WTC11 (cell line): ENCODE measurements at regions not wholly inside any gene's neighbourhood (a gene's known extent, or its start where the extent isn't known, plus 50 kb on each side); places are given as distances from the start of the nearest gene placed in this dataset.

Source experiments
- ATAC-seq: fragments of 200-7000 bp; cut with Tn5 transposase; 2 replicates; pipeline ENCODE4 v1.10.0; 2021; ENCODE audit warnings: mild to moderate bottlenecking, moderate library complexity
- CTCF ChIA-PET: fragments of 300-600 bp; sonication (Branson Sonifier 250); formaldehyde crosslinking; loops from one replicate; lab custom pipeline; 2021; ENCODE audit warnings: antibody characterized with exemption; lab: Charles Lee
- POLR2A ChIA-PET: fragments of 350-600 bp; sonication (Branson Sonifier 250); formaldehyde crosslinking; loops from one replicate; lab custom pipeline; 2021; ENCODE audit warnings: antibody characterized with exemption; lab: Charles Lee
- DNase-seq: peaks from one replicate; pipeline ENCODE4 v3.0.0; 2021; ENCODE audit warnings: low spot score
- H3K27ac Mint-ChIP-seq: 2 replicates; pipeline ENCODE4 v1.8.0; 2021; ENCODE audit warnings: mixed read lengths
- H3K27me3 Mint-ChIP-seq: 2 replicates; pipeline ENCODE4 v1.8.0; 2021; ENCODE audit warnings: low read depth, mild to moderate bottlenecking, moderate library complexity, mixed read lengths
- H3K36me3 Mint-ChIP-seq: 2 replicates; pipeline ENCODE4 v1.8.0; 2021; ENCODE audit warnings: mixed read lengths
- H3K4me1 Mint-ChIP-seq: 2 replicates; pipeline ENCODE4 v1.8.0; 2022; ENCODE audit warnings: mixed read lengths
- H3K4me3 Mint-ChIP-seq: 2 replicates; pipeline ENCODE4 v1.8.0; 2021; ENCODE audit warnings: mild to moderate bottlenecking, moderate library complexity, mixed read lengths
- H3K9me3 Mint-ChIP-seq: 2 replicates; pipeline ENCODE4 v1.8.0; 2021; ENCODE audit warnings: mixed read lengths
- FOXK1 ChIP-seq: sonication (generic); formaldehyde crosslinking; IDR thresholded peaks from 2 replicates; pipeline ENCODE4 v1.8.0; 2022; ENCODE audit warnings: mild to moderate bottlenecking, moderate library complexity, missing genetic modification reagents
- GRHL2 ChIP-seq: fragments of 250-450 bp; sonication (Bioruptor Pico); IDR thresholded peaks from 2 replicates; pipeline ENCODE4 v1.8.0; 2022; ENCODE audit warnings: mild to moderate bottlenecking, moderate library complexity; ENCODE audit not compliant: insufficient replicate concordance, severe bottlenecking
- GTF2I ChIP-seq: fragments of 250-450 bp; sonication (Bioruptor Pico); conservative IDR thresholded peaks from 2 replicates; pipeline ENCODE4 v1.4.0; 2021; ENCODE audit warnings: mild to moderate bottlenecking
- NFATC4 ChIP-seq: fragments of 250-450 bp; sonication (Bioruptor Pico); IDR thresholded peaks from 2 replicates; pipeline ENCODE4 v1.9.0; 2021; ENCODE audit warnings: mild to moderate bottlenecking
- NR2C2 ChIP-seq: sonication (generic); formaldehyde crosslinking; IDR thresholded peaks from 2 replicates; pipeline ENCODE4 v1.8.0; 2022; ENCODE audit warnings: mild to moderate bottlenecking, missing genetic modification reagents
- OVOL2 ChIP-seq: fragments of 250-450 bp; sonication (Bioruptor Pico); IDR thresholded peaks from 2 replicates; pipeline ENCODE4 v1.9.0; 2021; ENCODE audit warnings: mild to moderate bottlenecking, borderline replicate concordance
- PRRX2 ChIP-seq: fragments of 250-450 bp; sonication (Bioruptor Pico); IDR thresholded peaks from 2 replicates; pipeline ENCODE4 v1.8.0; 2021; ENCODE audit warnings: mild to moderate bottlenecking
- SMAD4 ChIP-seq: sonication (generic); formaldehyde crosslinking; IDR thresholded peaks from 2 replicates; pipeline ENCODE4 v1.8.0; 2022; ENCODE audit warnings: mild to moderate bottlenecking, missing genetic modification reagents
- TCF7 ChIP-seq: sonication (generic); formaldehyde crosslinking; IDR thresholded peaks from 2 replicates; pipeline ENCODE4 v1.8.0; 2022; ENCODE audit warnings: mild to moderate bottlenecking, low read depth, missing genetic modification reagents, moderate library complexity
- TEAD4 ChIP-seq: sonication (generic); formaldehyde crosslinking; IDR thresholded peaks from 2 replicates; pipeline ENCODE4 v1.8.0; 2022; ENCODE audit warnings: mild to moderate bottlenecking, missing genetic modification reagents
- ZNF263 ChIP-seq: sonication (generic); formaldehyde crosslinking; IDR thresholded peaks from 2 replicates; pipeline ENCODE4 v1.8.1; 2022; ENCODE audit warnings: low read depth, mild to moderate bottlenecking, moderate library complexity, missing genetic modification reagents
- ZNF317 ChIP-seq: sonication (generic); formaldehyde crosslinking; IDR thresholded peaks from 2 replicates; pipeline ENCODE4 v1.8.1; 2023; ENCODE audit warnings: low read depth, mild to moderate bottlenecking, moderate library complexity, missing genetic modification reagents, borderline replicate concordance
- ZNF396 ChIP-seq: fragments of 250-450 bp; sonication (Bioruptor Pico); IDR thresholded peaks from 2 replicates; pipeline ENCODE4 v1.8.0; 2021; ENCODE audit warnings: mild to moderate bottlenecking, moderate library complexity, borderline replicate concordance
- TF ChIP-seq, protein P1 (sequence below): fragments of 250-450 bp; sonication (Bioruptor Pico); IDR thresholded peaks from 2 replicates; pipeline ENCODE4 v1.9.0; 2021; ENCODE audit warnings: mild to moderate bottlenecking
- TF ChIP-seq, protein P2 (sequence below): sonication (generic); formaldehyde crosslinking; IDR thresholded peaks from 2 replicates; pipeline ENCODE4 v1.8.1; 2023; ENCODE audit warnings: mild to moderate bottlenecking, missing genetic modification reagents, moderate library complexity
- TF ChIP-seq, protein P3 (sequence below): sonication (generic); formaldehyde crosslinking; IDR thresholded peaks from 2 replicates; pipeline ENCODE4 v1.8.1; 2023; ENCODE audit warnings: mild to moderate bottlenecking, missing genetic modification reagents
- TF ChIP-seq, protein P4 (sequence below): sonication (generic); formaldehyde crosslinking; IDR thresholded peaks from 2 replicates; pipeline ENCODE4 v1.8.1; 2023; ENCODE audit warnings: mild to moderate bottlenecking, missing genetic modification reagents, moderate library complexity
- TF ChIP-seq, protein P5 (sequence below): sonication (generic); formaldehyde crosslinking; IDR thresholded peaks from 2 replicates; pipeline ENCODE4 v1.8.1; 2022; ENCODE audit warnings: mild to moderate bottlenecking, moderate library complexity, missing genetic modification reagents
- TF ChIP-seq, protein P6 (sequence below): sonication (generic); formaldehyde crosslinking; conservative IDR thresholded peaks from 2 replicates; pipeline ENCODE4 v1.8.1; 2023; ENCODE audit warnings: mild to moderate bottlenecking, low read depth, missing genetic modification reagents, moderate library complexity
- TF ChIP-seq, protein P7 (sequence below): sonication (generic); formaldehyde crosslinking; conservative IDR thresholded peaks from 2 replicates; pipeline ENCODE4 v1.8.1; 2022; ENCODE audit warnings: mild to moderate bottlenecking, missing genetic modification reagents
- TF ChIP-seq, protein P8 (sequence below): sonication (generic); formaldehyde crosslinking; IDR thresholded peaks from 2 replicates; pipeline ENCODE4 v1.8.1; 2023; ENCODE audit warnings: mild to moderate bottlenecking, moderate library complexity, missing genetic modification reagents
- TF ChIP-seq, protein P9 (sequence below): sonication (generic); formaldehyde crosslinking; IDR thresholded peaks from 2 replicates; pipeline ENCODE4 v1.8.0; 2022; ENCODE audit warnings: mild to moderate bottlenecking, missing genetic modification reagents

DNA sequence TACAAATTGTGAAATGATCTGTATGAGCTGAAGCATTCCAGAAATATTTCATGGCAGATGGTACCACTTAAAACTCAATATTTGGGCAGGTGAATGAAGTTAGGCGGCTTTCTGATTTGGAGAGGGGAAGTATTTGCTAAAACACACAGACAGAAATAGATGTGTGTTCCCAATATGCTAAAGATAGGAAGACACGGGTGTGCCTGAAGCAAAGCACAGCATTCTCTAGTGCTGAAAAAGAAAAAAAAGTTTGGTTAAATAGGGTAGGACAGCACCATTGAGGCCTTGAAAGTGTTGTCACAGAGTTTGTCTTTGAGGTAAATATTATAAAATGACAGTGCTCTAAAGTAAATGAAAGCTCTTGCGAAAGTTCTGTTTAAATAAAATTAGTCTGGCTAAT, 252.2 kb upstream of the HSF2 start:
- CTCF ChIA-PET: no interaction called here
- TF ChIP-seq FOXK1 (no peak), PRRX2 (CRISPR knock-in tag) (no peak), NFATC4 (CRISPR knock-in tag) (no peak), OVOL2 (CRISPR knock-in tag) (no peak), GRHL2 (no peak), TCF7 (CRISPR knock-in tag) (no peak), TEAD4 (CRISPR knock-in tag) (no peak)
- TF ChIP-seq, protein P1, sequence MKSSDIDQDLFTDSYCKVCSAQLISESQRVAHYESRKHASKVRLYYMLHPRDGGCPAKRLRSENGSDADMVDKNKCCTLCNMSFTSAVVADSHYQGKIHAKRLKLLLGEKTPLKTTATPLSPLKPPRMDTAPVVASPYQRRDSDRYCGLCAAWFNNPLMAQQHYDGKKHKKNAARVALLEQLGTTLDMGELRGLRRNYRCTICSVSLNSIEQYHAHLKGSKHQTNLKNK (CRISPR knock-in tag): no peak
- TF ChIP-seq, protein P2, sequence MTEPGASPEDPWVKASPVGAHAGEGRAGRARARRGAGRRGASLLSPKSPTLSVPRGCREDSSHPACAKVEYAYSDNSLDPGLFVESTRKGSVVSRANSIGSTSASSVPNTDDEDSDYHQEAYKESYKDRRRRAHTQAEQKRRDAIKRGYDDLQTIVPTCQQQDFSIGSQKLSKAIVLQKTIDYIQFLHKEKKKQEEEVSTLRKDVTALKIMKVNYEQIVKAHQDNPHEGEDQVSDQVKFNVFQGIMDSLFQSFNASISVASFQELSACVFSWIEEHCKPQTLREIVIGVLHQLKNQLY (CRISPR knock-in tag): no peak
- TF ChIP-seq, protein P3, sequence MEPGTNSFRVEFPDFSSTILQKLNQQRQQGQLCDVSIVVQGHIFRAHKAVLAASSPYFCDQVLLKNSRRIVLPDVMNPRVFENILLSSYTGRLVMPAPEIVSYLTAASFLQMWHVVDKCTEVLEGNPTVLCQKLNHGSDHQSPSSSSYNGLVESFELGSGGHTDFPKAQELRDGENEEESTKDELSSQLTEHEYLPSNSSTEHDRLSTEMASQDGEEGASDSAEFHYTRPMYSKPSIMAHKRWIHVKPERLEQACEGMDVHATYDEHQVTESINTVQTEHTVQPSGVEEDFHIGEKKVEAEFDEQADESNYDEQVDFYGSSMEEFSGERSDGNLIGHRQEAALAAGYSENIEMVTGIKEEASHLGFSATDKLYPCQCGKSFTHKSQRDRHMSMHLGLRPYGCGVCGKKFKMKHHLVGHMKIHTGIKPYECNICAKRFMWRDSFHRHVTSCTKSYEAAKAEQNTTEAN (CRISPR knock-in tag): no peak
- TF ChIP-seq, protein P4, sequence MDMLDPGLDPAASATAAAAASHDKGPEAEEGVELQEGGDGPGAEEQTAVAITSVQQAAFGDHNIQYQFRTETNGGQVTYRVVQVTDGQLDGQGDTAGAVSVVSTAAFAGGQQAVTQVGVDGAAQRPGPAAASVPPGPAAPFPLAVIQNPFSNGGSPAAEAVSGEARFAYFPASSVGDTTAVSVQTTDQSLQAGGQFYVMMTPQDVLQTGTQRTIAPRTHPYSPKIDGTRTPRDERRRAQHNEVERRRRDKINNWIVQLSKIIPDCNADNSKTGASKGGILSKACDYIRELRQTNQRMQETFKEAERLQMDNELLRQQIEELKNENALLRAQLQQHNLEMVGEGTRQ (CRISPR knock-in tag): no peak
- TF ChIP-seq, protein P5, sequence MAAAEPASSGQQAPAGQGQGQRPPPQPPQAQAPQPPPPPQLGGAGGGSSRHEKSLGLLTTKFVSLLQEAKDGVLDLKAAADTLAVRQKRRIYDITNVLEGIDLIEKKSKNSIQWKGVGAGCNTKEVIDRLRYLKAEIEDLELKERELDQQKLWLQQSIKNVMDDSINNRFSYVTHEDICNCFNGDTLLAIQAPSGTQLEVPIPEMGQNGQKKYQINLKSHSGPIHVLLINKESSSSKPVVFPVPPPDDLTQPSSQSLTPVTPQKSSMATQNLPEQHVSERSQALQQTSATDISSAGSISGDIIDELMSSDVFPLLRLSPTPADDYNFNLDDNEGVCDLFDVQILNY (CRISPR knock-in tag): no peak
- Mint-ChIP-seq H3K27ac (no peak overlapping the region; the same call in 1 of the 2 replicates), H3K36me3 (no peaks in the 10 kb centered on the region), H3K4me1 (peaks cover 6% of the 10 kb centered on the region), H3K9me3 (no peaks in the 10 kb centered on the region), H3K27me3 (no peaks in the 10 kb centered on the region), H3K4me3 (no peak overlapping the region)
- ATAC-seq: no peak
- no peak for DNase-seq
- POLR2A ChIA-PET: no interaction called here

DNA sequence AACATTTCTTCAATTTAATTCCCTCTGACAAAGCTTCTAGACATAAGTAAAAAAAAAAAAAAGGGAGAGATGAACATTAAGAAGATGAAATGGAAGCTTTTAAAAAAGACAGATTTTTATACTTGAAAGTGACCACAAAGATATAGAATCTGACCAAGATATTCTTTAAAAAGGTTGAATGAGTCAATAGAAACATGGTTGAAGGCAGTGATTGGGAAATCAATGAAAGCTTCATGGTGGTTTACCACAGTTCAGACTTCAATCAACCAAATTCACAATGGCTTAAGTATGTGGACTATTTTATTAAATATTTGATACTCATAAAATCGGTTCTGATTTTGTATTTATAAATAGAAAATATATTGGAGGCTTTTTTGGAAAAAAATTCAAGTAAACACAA, 248.4 kb upstream of the HSF2 start:
- no peaks in the 10 kb centered on the region for H3K36me3 Mint-ChIP-seq
- DNase-seq: no peak
- H3K4me3 Mint-ChIP-seq: no peak overlapping the region
- ChIA-PET POLR2A (no interaction called here), CTCF (no interaction called here)
- no peak for ATAC-seq
- no peaks in the 10 kb centered on the region for H3K27me3 Mint-ChIP-seq
- H3K27ac Mint-ChIP-seq: no peak overlapping the region
- peaks cover 10% of the 10 kb centered on the region for H3K9me3 Mint-ChIP-seq
- H3K4me1 Mint-ChIP-seq: peaks cover 24% of the 10 kb centered on the region
- TF ChIP-seq ZNF263 (CRISPR knock-in tag) (no peak), OVOL2 (CRISPR knock-in tag) (no peak), SMAD4 (CRISPR knock-in tag) (no peak), NR2C2 (no peak), TCF7 (CRISPR knock-in tag) (no peak), GTF2I (CRISPR knock-in tag) (no peak), ZNF396 (CRISPR knock-in tag) (no peak), ZNF317 (CRISPR knock-in tag) (no peak)
- TF ChIP-seq, protein P6, sequence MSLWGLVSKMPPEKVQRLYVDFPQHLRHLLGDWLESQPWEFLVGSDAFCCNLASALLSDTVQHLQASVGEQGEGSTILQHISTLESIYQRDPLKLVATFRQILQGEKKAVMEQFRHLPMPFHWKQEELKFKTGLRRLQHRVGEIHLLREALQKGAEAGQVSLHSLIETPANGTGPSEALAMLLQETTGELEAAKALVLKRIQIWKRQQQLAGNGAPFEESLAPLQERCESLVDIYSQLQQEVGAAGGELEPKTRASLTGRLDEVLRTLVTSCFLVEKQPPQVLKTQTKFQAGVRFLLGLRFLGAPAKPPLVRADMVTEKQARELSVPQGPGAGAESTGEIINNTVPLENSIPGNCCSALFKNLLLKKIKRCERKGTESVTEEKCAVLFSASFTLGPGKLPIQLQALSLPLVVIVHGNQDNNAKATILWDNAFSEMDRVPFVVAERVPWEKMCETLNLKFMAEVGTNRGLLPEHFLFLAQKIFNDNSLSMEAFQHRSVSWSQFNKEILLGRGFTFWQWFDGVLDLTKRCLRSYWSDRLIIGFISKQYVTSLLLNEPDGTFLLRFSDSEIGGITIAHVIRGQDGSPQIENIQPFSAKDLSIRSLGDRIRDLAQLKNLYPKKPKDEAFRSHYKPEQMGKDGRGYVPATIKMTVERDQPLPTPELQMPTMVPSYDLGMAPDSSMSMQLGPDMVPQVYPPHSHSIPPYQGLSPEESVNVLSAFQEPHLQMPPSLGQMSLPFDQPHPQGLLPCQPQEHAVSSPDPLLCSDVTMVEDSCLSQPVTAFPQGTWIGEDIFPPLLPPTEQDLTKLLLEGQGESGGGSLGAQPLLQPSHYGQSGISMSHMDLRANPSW: no peak
- TF ChIP-seq, protein P7, sequence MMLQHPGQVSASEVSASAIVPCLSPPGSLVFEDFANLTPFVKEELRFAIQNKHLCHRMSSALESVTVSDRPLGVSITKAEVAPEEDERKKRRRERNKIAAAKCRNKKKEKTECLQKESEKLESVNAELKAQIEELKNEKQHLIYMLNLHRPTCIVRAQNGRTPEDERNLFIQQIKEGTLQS (CRISPR knock-in tag): no peak
- TF ChIP-seq, protein P3 (CRISPR knock-in tag): no peak
- TF ChIP-seq, protein P8, sequence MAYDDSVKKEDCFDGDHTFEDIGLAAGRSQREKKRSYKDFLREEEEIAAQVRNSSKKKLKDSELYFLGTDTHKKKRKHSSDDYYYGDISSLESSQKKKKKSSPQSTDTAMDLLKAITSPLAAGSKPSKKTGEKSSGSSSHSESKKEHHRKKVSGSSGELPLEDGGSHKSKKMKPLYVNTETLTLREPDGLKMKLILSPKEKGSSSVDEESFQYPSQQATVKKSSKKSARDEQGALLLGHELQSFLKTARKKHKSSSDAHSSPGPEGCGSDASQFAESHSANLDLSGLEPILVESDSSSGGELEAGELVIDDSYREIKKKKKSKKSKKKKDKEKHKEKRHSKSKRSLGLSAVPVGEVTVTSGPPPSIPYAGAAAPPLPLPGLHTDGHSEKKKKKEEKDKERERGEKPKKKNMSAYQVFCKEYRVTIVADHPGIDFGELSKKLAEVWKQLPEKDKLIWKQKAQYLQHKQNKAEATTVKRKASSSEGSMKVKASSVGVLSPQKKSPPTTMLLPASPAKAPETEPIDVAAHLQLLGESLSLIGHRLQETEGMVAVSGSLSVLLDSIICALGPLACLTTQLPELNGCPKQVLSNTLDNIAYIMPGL (CRISPR knock-in tag): no peak
- TF ChIP-seq, protein P9, sequence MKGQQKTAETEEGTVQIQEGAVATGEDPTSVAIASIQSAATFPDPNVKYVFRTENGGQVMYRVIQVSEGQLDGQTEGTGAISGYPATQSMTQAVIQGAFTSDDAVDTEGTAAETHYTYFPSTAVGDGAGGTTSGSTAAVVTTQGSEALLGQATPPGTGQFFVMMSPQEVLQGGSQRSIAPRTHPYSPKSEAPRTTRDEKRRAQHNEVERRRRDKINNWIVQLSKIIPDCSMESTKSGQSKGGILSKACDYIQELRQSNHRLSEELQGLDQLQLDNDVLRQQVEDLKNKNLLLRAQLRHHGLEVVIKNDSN (CRISPR knock-in tag): no peak
